Mammary epithelial cell (primary cell): ENCODE measurements at regions not wholly inside any gene's neighbourhood (a gene's known extent, or its start where the extent isn't known, plus 50 kb on each side); places are given as distances from the start of the nearest gene placed in this dataset.
"Not testable (repeated sequence)": the region's sequence is repeated elsewhere in the genome, so short reads cannot be mapped to it uniquely, and the experiment has no call there.

ENCODE experiments used
- EZH2 ChIP-seq: IDR thresholded peaks from 2 replicates; pipeline ENCODE4 v1.6.1; 2012; ENCODE audit warnings: low read length, inconsistent platforms, borderline replicate concordance
- TF ChIP-seq, protein P1 (sequence below), 2 donors: IDR thresholded peaks in 1 of 2; conservative IDR thresholded peaks in 1 of 2; 2 replicates each; pipeline ENCODE4 v1.5.1; 2011 to 2012; ENCODE audit warnings: inconsistent platforms in 2 of 2, low read length in 2 of 2, mild to moderate bottlenecking in 2 of 2, control low read depth in 1 of 2, low read depth in 1 of 2; ENCODE audit not compliant: insufficient read depth in 1 of 2; ENCODE audit errors: extremely low read depth in 1 of 2

DNA sequence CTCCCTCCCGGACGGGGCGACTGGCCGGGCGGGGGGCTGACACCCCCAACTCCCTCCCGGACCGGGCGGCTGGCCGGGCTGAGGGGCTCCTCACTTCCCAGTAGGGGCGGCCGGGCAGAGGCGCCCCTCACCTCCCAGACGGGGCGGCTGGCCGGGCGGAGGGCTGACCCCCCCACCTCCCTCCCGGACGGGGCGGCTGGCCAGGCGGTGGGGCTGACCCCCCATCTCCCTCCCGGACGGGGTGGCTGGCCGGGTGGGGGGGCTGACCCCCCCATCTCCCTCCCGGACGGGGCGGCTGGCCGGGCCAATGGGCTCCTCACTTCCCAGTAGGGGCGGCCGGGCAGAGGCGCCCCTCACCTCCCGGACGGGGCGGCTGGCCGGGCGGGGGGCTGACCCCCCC lies 502.0 kb upstream of the ALG10B start:
- TF ChIP-seq, protein P1, sequence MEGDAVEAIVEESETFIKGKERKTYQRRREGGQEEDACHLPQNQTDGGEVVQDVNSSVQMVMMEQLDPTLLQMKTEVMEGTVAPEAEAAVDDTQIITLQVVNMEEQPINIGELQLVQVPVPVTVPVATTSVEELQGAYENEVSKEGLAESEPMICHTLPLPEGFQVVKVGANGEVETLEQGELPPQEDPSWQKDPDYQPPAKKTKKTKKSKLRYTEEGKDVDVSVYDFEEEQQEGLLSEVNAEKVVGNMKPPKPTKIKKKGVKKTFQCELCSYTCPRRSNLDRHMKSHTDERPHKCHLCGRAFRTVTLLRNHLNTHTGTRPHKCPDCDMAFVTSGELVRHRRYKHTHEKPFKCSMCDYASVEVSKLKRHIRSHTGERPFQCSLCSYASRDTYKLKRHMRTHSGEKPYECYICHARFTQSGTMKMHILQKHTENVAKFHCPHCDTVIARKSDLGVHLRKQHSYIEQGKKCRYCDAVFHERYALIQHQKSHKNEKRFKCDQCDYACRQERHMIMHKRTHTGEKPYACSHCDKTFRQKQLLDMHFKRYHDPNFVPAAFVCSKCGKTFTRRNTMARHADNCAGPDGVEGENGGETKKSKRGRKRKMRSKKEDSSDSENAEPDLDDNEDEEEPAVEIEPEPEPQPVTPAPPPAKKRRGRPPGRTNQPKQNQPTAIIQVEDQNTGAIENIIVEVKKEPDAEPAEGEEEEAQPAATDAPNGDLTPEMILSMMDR (conservative IDR thresholded peaks at IDR 0.05 in 1 of 2, IDR thresholded peaks at IDR 0.05 in 1 of 2; ENCODE audit: extremely low read depth in 1 of 2, insufficient read depth in 1 of 2, low read depth in 1 of 2, low read length in 2 of 2): not testable (repeated sequence)
- not testable (repeated sequence) for TF ChIP-seq EZH2
